ENCODE measurements at regions not wholly inside any gene's neighbourhood (a gene's known extent, or its start where the extent isn't known, plus 50 kb on each side); places are given as distances from the start of the nearest gene placed in this dataset.

DNA sequence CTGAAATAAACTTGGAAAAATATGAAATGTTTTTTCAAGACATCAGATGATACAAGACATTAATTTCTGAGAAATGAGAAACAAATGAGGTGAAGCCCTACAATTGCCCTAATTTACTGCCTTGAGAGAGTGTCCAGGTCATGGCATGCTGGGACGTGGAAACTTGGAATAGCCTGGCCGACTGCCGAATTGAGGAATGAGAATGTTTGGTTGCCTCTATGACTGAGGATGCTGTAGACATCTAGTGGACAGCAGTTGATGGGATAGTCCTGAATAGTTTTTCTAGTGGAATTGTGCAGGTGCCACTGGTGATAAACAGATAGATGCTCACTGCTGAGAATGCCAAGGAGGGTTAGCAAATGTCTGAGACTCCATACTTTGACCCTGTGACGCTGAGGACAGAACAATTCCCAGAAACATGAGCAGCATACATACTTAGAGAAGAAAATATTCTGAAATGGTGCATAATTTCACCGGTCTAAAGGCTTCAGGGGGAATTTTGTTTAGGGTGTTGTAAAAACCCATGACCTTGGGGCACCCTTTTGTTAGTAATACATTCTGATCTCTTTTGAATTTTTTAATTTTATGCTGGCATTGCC lies 56.5 kb upstream of the CWC22 start:
- H3K4me3 ChIP-seq (ENCODE audit: low read depth, low read length): no peak overlapping the region
- no peak overlapping the region for H3K27ac ChIP-seq
- TF ChIP-seq, protein P1, sequence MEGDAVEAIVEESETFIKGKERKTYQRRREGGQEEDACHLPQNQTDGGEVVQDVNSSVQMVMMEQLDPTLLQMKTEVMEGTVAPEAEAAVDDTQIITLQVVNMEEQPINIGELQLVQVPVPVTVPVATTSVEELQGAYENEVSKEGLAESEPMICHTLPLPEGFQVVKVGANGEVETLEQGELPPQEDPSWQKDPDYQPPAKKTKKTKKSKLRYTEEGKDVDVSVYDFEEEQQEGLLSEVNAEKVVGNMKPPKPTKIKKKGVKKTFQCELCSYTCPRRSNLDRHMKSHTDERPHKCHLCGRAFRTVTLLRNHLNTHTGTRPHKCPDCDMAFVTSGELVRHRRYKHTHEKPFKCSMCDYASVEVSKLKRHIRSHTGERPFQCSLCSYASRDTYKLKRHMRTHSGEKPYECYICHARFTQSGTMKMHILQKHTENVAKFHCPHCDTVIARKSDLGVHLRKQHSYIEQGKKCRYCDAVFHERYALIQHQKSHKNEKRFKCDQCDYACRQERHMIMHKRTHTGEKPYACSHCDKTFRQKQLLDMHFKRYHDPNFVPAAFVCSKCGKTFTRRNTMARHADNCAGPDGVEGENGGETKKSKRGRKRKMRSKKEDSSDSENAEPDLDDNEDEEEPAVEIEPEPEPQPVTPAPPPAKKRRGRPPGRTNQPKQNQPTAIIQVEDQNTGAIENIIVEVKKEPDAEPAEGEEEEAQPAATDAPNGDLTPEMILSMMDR (IDR thresholded peaks at IDR 0.05; ENCODE audit: low read depth, low read length): no peak
- no peaks in the 10 kb centered on the region for H3K36me3 ChIP-seq
- H3K9me3 ChIP-seq (ENCODE audit: severe bottlenecking): no peaks in the 10 kb centered on the region
- no peaks in the 10 kb centered on the region for H3K27me3 ChIP-seq (ENCODE audit: insufficient read depth, low read depth, severe bottlenecking)
- no peak for DNase-seq

DNA sequence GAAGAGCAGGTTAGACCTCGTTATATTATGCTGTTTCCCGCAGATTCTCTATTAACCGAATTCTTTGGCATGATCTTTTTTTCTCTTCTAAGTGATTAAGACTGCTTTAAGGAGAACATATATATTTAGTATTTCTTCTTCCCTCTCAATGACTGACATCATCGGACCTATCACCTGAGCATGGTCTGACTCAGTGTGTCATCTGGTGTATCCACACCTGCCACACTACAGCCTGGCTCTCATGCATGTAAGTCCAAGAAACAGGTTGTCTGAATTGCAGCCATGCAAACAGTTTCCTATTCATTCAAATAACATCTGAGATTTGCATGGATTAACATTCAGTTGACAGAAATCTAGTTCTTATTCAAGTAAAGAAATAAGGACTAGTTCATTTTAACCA lies 55.1 kb upstream of the CWC22 start:
- Histone ChIP-seq H3K36me3 (no peaks in the 10 kb centered on the region), H3K4me3 (ENCODE audit: low read depth, low read length) (no peak overlapping the region), H3K27ac (no peak overlapping the region), H3K9me3 (ENCODE audit: severe bottlenecking) (no peaks in the 10 kb centered on the region), H3K27me3 (ENCODE audit: insufficient read depth, low read depth, severe bottlenecking) (no peaks in the 10 kb centered on the region)
- TF ChIP-seq, protein P1 (IDR thresholded peaks at IDR 0.05; ENCODE audit: low read depth, low read length): no peak
- no peak for DNase-seq

DNA sequence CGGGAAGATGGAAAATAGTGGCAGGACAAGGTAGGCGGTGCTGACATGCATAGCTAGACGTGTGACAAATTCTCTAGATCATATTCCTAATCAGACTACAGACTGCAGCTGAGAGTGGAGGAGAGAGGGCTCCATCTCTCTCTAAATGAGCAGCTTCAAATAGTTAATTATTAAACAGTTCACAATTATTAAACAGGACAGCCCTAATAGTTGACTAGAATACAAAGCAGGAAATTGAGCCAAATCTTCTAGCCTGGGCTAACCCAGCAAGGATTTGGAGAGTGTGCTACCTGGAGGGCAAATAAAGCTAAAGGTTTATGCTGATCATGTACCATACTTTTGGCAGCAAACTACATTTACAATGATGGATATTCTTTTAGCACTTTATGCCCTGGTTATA lies 54.4 kb upstream of the CWC22 start:
- no peaks in the 10 kb centered on the region for H3K9me3 ChIP-seq (ENCODE audit: severe bottlenecking)
- H3K36me3 ChIP-seq: no peaks in the 10 kb centered on the region
- TF ChIP-seq, protein P1 (IDR thresholded peaks at IDR 0.05; ENCODE audit: low read depth, low read length): no peak
- DNase-seq: no peak
- no peaks in the 10 kb centered on the region for H3K27me3 ChIP-seq (ENCODE audit: insufficient read depth, low read depth, severe bottlenecking)
- no peak overlapping the region for H3K27ac ChIP-seq
- H3K4me3 ChIP-seq (ENCODE audit: low read depth, low read length): no peak overlapping the region

DNA sequence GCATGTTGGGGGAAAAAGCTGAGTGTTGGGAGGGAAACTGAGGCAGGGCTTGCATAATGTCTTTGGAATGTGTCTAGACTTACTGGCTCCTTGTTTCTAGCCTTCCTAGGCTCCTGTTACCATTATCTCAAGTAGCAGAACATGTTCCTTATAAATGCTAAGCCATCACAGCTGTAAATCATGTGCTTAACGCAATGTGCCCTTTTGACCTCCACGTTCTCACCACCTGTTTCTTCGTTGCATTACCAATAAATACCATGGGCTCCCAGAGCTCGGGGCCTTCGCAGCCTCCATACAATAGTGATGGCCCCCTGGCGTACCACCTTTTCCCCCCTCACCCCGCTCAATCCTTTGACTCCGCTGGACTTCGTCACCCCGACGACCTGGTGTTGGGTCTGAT lies 54.0 kb upstream of the CWC22 start:
- Histone ChIP-seq H3K27me3 (ENCODE audit: insufficient read depth, low read depth, severe bottlenecking) (no peaks in the 10 kb centered on the region), H3K36me3 (no peaks in the 10 kb centered on the region), H3K9me3 (ENCODE audit: severe bottlenecking) (no peaks in the 10 kb centered on the region), H3K4me3 (ENCODE audit: low read depth, low read length) (no peak overlapping the region), H3K27ac (no peak overlapping the region)
- TF ChIP-seq, protein P1 (IDR thresholded peaks at IDR 0.05; ENCODE audit: low read depth, low read length): no peak
- DNase-seq: no peak

DNA sequence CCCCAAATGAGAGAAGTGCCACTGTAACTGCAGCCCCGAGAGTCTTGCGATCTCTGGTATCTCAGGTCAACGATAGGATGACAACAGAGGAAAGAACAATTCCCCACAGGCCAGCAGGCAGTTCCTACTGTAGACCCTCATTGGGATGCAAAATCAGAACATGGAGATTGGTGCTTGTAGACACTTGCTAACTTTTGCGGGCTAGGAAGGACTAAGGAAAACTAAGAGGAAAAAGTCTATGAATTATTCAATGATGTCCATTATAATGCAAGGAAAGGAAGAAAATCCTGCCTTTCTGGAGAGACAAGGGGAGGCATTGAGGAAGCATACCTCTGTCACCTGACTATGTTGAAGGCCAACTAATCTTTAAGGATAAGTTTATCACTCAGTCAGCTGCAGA lies 51.9 kb upstream of the CWC22 start:
- TF ChIP-seq, protein P1 (IDR thresholded peaks at IDR 0.05; ENCODE audit: low read depth, low read length): no peak

More for the DNA sequence above, 51.9 kb upstream of the CWC22 start:
- no peak overlapping the region for H3K4me3 ChIP-seq (ENCODE audit: low read depth, low read length)
- H3K9me3 ChIP-seq (ENCODE audit: severe bottlenecking): no peaks in the 10 kb centered on the region
- no peak overlapping the region for H3K27ac ChIP-seq
- no peaks in the 10 kb centered on the region for H3K36me3 ChIP-seq
- H3K27me3 ChIP-seq (ENCODE audit: insufficient read depth, low read depth, severe bottlenecking): no peaks in the 10 kb centered on the region
- DNase-seq: no peak

Measured in WERI-Rb-1 (cell line).